GM12873 (cell line): ENCODE measurements at regions not wholly inside any gene's neighbourhood (a gene's known extent, or its start where the extent isn't known, plus 50 kb on each side); places are given as distances from the start of the nearest gene placed in this dataset.

Experiments used
- TF ChIP-seq, protein P1 (sequence below): IDR thresholded peaks from 2 replicates; pipeline ENCODE4 v1.5.1; 2012; ENCODE audit warnings: low read depth, mild to moderate bottlenecking, moderate library complexity, low read length, control low read depth; ENCODE audit not compliant: insufficient read depth; ENCODE audit errors: missing control alignments

DNA sequence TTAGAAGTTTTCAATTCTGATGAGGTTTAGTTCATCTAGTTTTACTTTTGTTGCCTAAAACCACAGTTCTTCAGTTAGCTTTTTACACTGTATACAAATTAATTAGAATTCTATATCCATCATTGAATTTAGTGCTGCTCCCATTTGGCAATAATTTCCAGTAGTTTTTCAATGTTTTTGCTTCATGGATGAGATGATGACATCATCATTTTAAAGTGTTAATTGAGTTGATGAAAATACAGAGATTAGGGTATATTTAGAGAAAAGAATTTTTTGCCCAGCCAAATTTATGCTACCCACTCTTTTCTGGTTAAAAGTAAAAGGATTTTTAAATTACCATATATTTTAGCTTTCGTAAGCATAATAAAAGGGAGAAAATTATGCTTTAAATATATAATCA, 323.8 kb downstream of the TMEM167A start:
- TF ChIP-seq, protein P1, sequence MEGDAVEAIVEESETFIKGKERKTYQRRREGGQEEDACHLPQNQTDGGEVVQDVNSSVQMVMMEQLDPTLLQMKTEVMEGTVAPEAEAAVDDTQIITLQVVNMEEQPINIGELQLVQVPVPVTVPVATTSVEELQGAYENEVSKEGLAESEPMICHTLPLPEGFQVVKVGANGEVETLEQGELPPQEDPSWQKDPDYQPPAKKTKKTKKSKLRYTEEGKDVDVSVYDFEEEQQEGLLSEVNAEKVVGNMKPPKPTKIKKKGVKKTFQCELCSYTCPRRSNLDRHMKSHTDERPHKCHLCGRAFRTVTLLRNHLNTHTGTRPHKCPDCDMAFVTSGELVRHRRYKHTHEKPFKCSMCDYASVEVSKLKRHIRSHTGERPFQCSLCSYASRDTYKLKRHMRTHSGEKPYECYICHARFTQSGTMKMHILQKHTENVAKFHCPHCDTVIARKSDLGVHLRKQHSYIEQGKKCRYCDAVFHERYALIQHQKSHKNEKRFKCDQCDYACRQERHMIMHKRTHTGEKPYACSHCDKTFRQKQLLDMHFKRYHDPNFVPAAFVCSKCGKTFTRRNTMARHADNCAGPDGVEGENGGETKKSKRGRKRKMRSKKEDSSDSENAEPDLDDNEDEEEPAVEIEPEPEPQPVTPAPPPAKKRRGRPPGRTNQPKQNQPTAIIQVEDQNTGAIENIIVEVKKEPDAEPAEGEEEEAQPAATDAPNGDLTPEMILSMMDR: no peak

DNA sequence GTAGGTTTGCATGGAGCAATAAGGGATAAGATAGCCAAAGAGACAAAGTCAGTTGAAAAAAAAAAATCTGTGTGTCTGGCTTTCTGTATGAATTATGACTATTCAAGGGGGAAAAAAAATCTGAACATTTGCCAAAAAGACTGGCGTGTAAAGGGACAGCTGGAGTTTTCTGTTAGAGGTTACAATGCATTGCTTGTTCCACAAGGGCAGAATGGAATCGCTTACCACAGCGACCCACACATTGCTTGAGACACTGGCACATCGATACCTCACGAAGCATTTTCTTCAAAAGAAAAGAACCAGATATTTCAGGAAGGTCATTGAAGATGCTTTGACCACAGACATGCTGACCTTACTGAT, 327.8 kb downstream of the TMEM167A start:
- TF ChIP-seq, protein P1: no peak

DNA sequence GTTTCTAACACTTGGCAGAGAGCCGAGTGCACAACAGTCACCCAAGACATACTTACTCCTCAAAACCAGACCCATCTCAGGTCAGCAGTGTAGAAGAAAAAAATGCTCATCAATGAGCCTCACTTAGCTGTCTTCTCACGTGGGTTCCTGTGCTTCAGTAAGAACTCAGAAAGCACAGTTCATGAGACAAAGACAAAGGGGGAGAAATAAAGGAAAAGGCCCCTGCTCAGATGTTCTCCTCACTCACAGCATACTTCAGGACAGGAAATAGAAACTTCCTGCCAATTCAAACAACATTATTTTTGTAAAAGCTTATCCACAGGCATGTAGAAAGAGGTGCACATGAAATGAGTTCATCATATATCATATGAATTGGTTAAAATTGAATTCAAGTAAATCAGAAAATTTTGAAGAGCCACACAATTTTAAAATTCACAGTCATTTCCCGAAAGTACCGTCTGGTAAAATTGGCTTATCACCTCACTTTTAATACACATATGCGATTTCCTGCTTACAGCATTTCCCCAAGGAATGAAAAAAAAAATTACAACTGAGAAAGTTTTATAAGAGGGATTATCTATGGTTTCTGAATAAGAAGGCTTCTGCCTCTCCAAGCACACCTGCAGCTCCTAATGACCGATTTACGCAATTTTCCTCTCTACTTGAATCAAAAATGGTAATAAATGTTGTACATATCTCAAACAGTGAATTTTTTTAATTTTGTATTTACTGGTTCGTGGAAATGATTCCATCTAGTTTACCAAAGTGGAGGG, 328.3 kb downstream of the TMEM167A start:
- TF ChIP-seq, protein P1: no peak

DNA sequence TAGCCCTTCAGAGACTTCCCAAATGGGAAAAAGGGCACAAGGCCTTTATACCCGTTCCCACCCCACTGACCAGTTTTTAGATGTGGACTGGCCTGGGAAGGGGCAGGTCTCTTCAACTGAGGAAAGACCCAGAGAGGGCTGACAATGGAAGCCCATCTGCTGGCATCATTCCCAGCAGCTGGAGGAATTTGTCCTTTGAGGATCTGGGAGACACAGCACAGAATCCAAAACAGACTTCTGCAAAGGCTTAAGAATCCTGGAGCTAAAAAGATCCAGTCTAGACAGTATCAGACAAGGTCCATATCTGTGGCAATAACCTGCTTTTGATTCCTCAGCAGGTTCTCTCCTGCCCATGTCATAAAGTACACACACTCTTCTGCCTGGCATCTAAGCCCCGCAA, 329.2 kb downstream of the TMEM167A start:
- TF ChIP-seq, protein P1: no peak

DNA sequence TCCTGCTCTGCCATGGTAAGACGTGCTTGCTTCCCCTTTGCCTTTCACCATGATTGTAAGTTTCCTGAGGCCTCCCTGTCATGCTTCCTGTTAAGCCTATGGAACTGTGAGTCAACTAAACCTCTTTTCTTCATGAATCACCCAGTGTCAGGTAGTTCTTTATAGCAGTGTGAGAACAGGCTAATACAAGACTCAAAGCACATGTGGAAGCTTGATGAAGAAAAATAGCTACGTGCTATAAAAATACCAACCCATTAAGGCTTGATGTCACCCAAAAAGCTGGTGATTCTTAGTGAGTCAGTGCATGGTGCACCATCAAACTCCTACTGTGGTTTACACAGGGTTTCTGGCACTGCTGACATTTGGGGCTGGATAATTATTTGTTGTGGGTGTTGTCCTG, 332.2 kb downstream of the TMEM167A start:
- TF ChIP-seq, protein P1: no peak

DNA sequence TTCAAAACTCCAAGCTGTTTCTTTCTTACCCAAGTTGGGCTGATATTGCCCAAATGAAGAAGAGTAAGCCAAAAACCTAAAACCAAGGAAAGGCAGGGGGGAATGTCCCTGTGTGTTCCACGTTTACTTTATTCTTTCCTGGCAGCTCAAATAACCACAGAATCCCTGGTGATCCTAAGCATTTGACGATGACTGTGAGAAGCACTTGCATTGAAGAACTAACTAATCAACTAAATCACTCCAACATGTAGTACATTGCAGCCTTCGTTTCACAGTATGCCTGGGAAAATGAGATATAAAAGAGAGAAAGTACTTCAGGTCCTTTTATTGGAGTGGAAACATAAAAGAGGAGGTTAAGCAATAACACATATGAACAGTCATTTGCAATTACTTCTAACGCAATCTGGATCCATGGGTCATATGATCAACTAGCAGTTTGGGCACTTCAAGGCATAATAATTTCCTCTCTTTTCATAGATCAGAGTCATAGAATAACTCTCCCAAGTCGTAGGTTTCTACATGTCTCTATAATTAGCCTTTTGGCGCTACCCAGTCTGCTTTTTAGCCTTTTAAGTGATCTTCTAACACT, 338.4 kb downstream of the TMEM167A start:
- TF ChIP-seq, protein P1: no peak

DNA sequence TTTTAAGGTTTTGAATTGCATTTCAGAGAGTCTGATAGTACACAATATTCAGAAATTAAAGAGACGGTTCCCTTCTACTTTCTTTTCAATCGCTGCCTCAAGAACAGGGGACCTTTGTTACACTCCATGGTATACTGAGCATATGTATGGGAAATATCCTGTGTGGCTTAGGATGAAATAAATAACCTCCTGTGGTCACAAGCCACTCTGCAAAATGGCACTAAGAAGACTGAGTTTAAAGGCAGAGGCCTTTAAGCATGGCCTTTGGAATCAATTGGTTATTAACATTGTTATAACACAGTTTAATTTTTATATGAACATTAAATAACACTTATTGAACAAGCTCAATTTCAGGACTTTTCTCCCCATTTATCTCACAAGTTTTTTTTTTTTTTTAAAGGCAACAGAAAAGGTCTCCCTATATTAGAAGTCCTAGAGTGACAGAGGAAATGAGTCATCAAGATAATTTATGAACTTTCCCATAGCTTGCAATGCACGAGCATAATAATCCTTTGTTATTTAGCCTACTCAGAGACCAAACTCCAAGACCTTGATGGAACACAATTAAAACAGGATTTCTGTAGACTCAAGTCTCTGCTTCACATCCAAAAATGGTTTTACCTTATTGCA, 341.9 kb downstream of the TMEM167A start:
- TF ChIP-seq, protein P1: no peak
